GM18861 (cell line): ENCODE measurements at regions not wholly inside any gene's neighbourhood (a gene's known extent, or its start where the extent isn't known, plus 50 kb on each side); places are given as distances from the start of the nearest gene placed in this dataset.
"Not testable (repeated sequence)": the region's sequence is repeated elsewhere in the genome, so short reads cannot be mapped to it uniquely, and the experiment has no call there.

ENCODE experiments used
- ATAC-seq: cut with Tn5 transposase; IDR thresholded peaks from one replicate; pipeline ENCODE4 v1.9.1; 2021; ENCODE audit not compliant: unreplicated experiment

- no peak for ATAC-seq
Observed at GRCh38 chr3:190192739-190193138, 72.0 kb upstream of the P3H2 start.

- no peak for ATAC-seq
Observed at GRCh38 chr3:190192087-190192486, 71.4 kb upstream of the P3H2 start.

- no peak for ATAC-seq
Observed at GRCh38 chr3:190188197-190188596, 67.5 kb upstream of the P3H2 start.

GRCh38 chr3:190183121-190183520 lies 62.4 kb upstream of the P3H2 start:
- no peak for ATAC-seq

DNA sequence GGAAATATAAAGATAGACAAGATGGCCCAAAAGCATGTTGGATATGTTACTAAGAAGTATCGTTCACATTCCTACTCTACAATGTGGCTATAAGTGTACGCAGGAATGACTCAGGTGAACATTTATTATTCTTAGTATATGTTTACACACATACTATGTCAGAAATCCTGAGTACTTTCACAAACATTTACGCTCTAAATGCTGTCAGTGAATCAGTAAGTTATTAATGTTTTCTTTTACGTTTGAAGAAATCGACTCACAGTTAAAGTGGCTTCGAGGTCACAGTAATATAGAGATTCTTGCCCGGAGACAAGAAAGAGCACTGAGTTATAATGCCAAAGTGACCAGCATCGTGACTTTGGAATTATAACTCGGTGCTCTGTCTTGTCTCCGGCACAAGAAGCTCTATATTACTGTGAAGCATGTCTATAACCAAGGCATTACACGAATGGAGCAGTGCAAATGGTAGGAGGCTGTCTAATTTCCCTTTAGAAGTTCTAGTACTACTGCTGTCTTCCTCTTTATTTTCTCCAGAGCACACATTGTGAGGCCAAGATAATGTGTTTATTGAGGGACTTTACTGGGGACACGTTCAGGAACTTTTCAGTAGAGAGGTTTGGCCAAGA lies 61.8 kb upstream of the P3H2 start:
- ATAC-seq = no peak

GRCh38 chr3:190180268-190180667 lies 59.6 kb upstream of the P3H2 start:
- no peak for ATAC-seq

- no peak for ATAC-seq
Observed at GRCh38 chr3:190178779-190179178, 58.1 kb upstream of the P3H2 start.

- not testable (repeated sequence) for ATAC-seq
Observed at GRCh38 chr3:190176933-190177525, 56.3 kb upstream of the P3H2 start.

DNA sequence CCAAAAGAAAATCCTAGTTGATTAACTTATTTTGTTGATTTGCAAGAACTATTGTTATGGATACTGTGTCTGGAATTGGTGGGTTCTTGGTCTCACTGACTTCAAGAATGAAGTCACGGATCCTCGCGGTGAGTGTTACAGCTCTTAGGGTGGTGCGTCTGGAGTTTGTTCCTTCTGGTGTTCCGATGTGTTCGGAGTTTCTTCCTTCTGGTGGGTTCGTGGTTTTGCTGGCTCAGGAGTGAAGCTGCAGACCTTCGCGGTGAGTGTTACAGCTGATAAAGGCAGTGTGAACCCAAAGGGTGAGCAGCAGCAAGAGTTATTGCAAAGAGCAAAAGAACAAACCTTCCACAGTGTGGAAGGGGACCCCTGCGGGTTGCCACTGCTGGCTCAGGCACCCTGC lies 55.4 kb upstream of the P3H2 start:
- ATAC-seq = not testable (repeated sequence)

- ATAC-seq = no peak
Observed at GRCh38 chr3:190175490-190175889, 54.8 kb upstream of the P3H2 start.

- ATAC-seq = no peak
Observed at GRCh38 chr3:190174471-190174870, 53.8 kb upstream of the P3H2 start.

DNA sequence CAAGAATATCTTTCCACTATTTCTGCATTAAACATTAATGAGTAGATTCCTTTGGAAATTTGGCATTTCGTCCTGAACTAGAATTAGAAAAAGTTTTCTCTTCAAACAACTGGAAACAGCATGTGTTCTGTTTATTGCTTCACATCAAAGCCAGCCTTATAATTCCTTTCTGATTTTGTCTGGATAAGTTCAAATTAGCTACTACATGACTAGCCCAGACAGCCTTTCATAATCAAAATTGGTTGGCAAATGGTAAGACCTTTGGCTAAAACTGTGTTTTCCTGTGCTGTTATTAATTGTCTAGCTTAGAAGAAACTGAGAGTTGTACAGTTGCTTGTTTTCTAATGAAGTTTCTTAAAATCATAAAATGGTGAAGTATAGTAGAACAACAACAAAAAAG lies 52.7 kb upstream of the P3H2 start:
- ATAC-seq = no peak

DNA sequence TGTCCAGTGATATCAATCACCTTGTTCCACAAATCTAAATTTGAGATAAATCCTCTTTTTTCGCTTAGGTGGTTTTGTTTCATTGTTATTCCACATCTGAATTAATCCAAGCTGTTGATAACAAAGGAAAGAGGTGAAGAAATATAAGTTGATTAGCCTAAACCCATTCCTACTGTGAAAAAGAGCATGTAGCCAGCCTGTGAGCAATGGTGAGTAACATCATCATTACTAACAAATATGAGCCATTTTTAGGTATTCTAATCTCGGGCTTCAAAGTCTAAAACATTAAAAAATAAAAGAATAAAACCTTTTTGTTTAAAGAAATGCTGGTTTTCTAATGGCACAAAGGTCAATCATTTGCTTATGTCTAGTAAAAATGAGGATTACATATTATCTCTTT lies 52.1 kb upstream of the P3H2 start:
- ATAC-seq = no peak
